HG03066 (cell line): ENCODE measurements at regions not wholly inside any gene's neighbourhood (a gene's known extent, or its start where the extent isn't known, plus 50 kb on each side); places are given as distances from the start of the nearest gene placed in this dataset.

Experiments
- ATAC-seq: cut with Tn5 transposase; IDR thresholded peaks from one replicate; pipeline ENCODE4 v1.9.1; 2021; ENCODE audit warnings: low read depth; ENCODE audit not compliant: unreplicated experiment

DNA sequence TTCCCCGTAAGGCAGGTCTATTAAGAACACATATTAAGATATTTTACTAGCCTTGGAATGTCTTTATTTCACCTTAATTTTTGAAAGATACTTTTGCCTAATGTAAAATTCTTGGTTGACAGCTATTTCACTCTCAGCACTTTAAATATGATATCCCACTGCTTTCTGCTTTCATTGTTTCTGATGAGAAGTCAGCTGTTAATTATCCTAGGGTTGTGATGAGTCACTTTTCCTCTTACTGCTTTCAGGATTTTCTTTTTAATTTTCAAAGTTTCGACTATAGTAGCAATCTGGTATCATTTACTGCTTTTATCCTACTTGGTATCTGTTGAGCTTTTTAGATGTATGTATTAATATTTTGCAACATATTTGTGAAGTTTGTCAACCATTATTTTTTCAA is 578.9 kb upstream of the ATP2B1 start:
- no peak for ATAC-seq

DNA sequence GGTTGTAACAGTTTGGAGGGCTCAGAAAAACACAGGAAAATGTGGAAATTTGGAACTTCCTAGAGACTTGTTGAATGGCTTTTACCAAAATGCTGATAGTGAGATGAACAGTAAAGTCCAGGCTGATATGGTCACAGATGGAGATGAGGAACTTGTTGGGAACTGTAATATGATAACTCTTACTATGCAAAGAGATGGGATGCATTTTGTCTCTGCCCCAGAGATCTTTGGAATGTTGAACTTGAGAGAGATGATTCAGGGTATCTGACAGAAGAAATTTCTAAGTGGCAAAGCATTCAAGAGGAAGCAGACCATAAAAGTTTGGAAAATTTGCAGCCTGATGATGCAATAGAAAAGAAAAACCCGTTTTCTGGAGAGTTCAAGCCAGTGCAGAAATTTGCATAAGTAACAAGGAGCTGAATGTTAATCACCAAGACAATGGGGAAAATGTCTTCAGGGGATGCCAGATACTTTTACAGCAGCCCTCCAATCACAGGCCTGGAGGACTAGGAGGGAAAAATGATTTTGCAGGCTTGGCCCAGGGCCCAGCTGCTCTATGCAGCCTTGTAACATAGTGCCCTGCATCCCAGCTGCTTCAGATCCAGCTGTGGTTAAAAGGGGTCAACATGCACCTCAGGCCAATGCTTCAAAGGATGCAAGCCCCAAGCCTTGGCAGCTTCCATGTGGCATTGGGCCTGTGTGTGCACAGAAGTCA is 572.7 kb upstream of the ATP2B1 start:
- ATAC-seq = no peak

GRCh38 chr12:90280564-90281058 is 572.0 kb upstream of the ATP2B1 start:
- peak; percentile 60 for ATAC-seq

- no peak for ATAC-seq
Observed at GRCh38 chr12:90280033-90280432, 571.4 kb upstream of the ATP2B1 start.

DNA sequence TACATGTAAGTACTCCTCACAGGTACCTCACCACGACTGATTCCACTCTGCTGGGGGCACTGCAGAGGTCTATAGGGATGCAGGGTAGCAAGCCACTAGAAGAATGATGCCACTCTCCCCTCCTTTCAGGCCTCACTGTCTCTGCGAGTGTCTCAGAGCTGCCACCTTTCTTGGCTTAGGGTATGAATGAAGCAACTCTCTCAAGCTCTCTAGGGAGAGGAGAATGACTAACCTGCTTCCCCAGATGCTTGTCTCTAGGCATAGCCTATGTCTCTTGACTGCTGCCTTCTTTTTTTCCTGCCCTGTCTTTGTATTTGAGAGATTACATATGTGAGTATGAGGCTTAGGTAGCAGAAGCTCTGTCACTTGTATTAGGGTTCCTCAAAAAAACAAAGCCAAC is 566.5 kb upstream of the ATP2B1 start:
- no peak for ATAC-seq

DNA sequence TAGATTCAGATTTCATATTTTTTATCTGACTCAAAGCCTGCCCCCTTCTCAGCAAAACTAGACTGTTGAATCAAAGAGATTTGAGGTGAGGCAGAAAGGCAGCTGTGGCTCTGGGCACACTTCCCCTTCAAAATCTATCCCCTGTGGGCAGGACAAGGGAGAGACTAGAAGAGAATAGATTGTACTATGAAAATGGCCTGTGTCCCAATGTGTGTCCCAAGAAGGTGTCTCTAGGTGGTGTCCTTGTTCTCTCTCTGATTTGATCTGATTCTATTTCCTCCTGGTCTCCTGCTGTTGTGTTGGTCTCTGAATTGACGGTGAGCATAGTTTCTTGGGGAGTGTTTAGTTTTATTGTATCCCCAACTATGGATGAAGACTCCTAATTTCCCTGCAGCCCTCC is 565.8 kb upstream of the ATP2B1 start:
- ATAC-seq = no peak

GRCh38 chr12:90268574-90268973 is 559.9 kb upstream of the ATP2B1 start:
- ATAC-seq = no peak

GRCh38 chr12:90262251-90262650 is 553.6 kb upstream of the ATP2B1 start:
- ATAC-seq = no peak

DNA sequence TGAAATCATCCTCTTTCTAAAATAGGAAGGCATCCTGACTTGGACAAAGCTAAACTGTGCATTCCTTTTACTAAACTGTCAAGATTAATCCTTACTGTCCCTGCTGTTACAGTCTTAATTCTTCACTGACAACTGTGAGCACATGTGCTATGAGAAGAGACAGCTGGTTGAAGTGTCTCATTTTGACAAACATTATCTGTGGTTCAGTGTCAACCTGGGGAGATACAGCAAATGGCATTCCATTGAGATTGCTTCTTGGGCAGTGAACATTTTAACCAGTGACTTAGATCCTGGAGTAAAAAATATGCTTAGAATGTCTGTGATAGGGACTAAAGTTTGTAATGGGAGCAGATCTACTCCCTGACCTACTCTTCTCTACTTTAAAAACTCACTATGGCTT is 552.6 kb upstream of the ATP2B1 start:
- no peak for ATAC-seq

GRCh38 chr12:90260136-90260535 is 551.5 kb upstream of the ATP2B1 start:
- ATAC-seq = no peak

DNA sequence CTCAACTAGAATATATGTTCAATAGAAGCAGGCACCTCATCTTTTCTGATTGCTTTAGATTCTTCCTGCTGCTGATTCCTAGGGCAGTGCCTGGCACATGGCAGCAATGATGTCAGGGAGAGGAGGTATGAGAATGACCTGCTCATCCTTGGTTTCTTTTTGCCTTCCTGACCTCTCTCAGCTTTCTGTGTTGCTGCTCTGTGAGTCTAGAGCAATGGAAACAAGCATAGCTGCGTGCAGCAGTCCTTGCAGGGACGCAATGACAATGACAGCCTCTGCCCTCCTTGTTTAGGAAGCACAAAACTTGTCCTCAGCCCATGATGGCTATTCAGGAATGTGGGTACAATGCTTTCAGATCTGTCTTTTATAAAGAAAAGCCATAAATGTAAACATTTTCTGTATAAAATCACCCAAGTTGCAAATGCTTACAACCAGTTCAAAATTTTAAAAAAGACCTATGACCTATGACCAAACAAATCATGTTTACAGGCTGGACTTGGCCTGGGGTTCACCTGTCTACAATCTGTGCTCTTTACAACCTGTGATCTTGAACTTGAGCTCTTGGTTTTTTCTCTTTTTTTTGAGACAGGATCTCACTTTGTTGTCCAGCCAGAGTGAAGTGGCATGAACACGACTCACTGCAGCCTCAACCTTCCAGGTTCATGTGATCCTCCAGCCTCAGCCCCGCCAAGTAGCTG is 549.4 kb upstream of the ATP2B1 start:
- ATAC-seq = no peak

DNA sequence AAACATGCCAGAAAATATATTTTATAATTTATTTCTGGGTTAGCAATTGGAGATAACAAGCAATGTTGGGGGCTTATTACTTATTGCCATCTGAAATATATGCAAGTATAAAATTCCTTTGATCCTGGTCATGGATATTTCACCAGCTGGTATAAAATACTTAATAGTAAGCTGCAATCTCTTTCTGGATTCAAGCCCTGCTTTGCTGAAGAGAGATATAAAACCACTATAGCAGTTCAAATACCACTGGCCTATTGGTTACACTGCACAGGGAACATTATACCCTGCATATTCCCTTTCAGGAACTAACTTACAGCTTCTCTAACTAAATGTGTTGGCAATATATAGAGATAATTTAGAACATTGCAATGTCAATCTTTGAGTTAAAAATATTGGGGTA is 546.2 kb upstream of the ATP2B1 start:
- no peak for ATAC-seq

DNA sequence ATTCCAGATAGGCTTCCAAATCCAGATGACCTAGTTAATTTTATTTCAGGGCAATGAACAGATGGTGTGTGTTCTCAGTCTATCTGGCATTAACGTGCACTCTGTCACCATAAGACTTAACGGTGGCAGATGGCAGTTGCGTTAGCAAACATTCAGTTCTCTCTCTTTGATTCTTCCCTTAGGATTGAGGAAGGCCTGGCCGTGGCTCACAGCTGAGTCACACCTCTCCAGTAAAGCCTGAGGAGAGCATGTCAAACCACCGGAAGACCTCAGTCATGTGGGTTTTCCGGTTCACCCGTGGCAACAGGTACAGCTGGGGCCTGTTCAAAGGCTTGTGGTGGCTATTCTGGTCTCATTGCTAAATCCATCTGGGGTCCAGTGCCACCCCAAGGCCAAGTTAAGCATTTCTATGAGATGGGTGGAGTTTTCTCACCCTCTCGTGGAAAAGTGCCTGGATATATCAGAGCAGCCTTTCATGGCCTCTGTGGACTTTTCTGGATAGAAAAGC is 545.1 kb upstream of the ATP2B1 start:
- ATAC-seq = peak; percentile 100

DNA sequence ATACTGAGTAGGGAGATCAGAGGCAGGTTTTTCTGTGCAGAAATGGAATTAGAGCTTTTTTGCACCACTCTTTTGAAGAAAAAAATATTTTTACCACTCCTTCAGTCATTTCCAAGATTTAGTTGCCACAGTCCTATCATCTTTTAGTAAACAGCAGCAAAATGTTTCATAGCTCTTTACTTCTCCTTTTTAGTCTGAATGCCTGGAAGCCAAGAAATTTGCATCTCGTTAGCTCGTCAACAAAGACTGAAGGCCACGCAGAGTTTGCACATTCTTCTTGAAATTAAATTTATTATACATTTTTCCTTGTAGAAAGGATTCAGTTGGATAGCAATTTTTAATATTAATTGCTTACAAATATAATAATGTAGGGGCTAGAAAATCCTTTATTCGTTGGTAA is 544.5 kb upstream of the ATP2B1 start:
- ATAC-seq = no peak

GRCh38 chr12:90250766-90251165 is 542.1 kb upstream of the ATP2B1 start:
- no peak for ATAC-seq

DNA sequence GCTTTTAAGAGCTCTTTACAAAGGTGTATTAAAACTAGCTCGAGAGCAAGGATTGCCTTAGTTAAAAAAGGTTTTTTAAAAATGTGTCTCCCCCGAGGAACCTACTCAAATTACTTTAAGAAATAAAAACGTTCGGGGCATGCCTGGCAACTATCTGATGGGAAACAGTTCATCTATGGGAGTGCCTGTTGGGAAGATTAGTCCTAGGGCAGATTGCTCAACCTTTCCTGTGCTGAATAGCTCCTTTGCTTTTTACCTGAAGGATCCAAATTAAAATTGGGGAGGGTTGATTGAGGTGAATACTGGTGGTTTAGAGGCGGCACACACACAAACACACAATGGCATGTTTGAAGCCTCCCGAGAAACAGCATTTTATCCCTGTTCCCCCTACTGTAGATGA is 541.4 kb upstream of the ATP2B1 start:
- ATAC-seq = no peak

DNA sequence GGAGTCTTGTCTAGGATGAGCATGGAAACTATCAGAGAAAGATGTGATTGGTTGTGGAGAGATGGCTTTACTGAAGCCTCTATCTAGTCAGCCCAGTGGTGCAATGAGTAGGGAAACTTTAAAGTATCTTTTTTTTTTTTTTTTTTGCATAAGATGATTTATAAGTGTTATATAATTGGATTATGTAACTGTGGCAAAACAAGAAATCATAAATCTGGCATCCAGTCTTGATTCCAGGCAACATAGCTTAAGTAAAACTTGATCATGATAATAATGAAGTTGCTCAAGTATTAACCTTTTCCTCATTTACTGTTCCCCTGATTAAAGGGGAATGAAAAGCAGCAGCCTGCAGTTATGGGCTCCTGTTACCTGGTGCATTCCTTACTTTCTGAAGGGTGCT is 538.0 kb upstream of the ATP2B1 start:
- ATAC-seq = no peak

DNA sequence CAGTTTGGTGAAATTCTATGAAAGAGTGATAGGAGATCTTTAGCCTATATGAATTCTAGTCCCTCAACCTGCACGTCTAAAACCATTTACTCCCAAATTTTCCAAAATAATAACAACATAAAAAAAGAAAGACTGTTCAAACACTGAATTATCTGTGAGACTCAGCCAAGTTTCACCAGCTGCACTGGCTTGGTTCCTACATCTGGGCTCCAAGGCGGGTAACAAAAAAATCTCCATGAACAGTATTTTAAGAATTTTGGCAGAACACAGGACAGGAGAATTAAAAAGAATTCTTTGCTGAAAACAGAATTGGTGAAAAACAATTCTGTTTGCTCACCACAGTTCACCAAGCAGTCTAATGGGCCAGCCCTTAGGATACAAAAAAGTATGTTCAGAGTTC is 536.8 kb upstream of the ATP2B1 start:
- no peak for ATAC-seq

DNA sequence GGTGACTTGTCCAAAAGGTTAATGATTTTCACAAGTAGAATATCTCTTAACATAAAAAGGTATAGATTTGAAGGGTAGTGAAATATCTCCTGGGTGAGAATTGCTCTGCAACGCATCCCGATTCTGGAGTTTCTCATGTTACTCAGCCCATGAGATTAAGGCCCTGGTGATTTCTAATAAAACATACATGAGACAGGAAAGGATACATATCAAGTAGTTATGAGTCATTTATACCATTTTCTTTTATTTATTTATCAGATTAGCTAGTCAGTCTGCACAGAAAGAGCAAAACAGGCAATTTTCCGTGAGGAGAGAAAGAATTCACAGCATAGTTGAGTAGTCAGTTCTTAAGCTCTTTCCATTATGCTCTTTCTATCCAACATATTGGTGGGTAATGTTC is 535.6 kb upstream of the ATP2B1 start:
- no peak for ATAC-seq

DNA sequence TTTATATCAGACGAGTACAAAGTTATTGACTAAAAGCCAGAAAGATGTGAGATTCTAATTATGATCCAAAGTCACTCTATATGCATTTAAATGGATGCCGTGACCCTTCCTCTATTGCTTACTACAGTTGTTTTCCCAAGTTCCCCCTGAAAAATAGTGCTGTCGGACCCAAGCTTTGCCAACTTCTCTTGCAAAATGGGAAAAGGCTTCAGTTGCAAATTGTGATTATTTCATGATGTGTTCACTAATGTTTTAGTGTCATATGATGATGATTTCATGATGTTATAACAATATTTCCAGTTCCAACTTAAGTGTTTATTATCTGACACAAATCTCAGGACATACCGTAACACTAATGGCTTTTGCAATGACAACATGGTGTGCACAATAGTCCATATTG is 534.6 kb upstream of the ATP2B1 start:
- ATAC-seq = no peak

- ATAC-seq = no peak
Observed at GRCh38 chr12:90239732-90240260, 531.2 kb upstream of the ATP2B1 start.
